NCI-H2107 (cell line): ENCODE measurements at regions not wholly inside any gene's neighbourhood (a gene's known extent, or its start where the extent isn't known, plus 50 kb on each side); places are given as distances from the start of the nearest gene placed in this dataset.
"Not testable (repeated sequence)": the region's sequence is repeated elsewhere in the genome, so short reads cannot be mapped to it uniquely, and the experiment has no call there.

Experiments
- DNase-seq: peaks from one replicate; lab custom pipeline; 2025; lab: John Stamatoyannopoulos, UW

DNA sequence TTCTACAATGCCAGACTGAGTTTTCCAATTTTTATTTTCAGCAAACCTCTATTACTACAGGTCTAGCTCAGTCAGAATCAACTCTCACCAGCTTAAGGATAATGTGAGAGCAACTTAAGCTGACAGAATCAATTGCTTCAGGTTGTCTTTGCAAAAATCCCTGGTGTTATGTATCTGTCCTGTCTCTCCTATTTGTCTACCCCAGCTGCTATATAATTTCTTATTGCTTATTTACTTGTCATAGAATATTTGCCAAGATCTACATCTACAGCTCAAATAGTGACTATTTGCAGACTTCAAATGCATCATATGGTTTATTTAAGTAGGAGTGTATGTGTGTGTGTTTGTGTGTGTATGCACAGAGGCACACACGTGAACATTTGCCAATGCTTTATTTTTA lies 54.1 kb downstream of the FOXG1 start:
- no peak for DNase-seq

- DNase-seq, result no peak
Measured at GRCh38 chr14:28821993-28822392, 55.4 kb downstream of the FOXG1 start.

DNA sequence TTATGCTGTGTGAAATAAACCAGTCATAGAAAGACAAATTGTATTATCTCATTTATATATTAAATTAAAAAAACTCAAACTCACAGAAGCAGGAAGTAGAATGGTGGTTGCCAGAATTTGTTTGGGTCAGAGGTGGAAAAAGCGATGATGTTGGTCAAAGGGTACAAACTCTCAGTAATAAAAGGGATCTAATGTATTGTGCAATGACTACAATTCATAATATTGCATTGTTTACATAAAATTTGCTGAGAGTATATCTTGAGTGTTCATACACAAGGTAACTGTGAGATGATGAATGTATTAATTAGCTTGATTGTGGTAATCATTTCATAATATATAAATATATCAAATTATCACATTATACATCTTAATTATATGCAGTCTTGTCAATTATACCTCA lies 56.7 kb downstream of the FOXG1 start:
- DNase-seq, result no peak

DNA sequence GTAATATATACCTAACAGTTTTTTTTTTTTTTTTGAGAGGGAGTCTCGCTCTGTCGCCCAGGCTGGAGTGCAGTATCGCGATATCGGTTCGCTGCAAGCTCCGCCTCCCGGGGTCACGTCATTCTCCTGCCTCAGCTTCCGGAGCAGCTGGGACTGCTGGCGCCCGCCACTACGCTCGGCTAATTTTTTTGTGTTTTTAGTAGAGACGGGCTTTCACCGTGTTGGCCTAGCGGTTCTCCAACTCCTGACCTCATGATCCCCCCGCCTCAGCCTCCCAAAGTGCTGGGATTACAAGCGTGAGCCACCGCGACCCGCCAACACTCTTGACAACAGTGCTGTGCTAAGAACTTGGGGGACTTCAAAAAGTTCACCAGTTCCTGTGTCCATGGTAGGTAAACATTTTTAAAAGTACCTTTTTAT lies 63.5 kb downstream of the FOXG1 start:
- no peak for DNase-seq

DNA sequence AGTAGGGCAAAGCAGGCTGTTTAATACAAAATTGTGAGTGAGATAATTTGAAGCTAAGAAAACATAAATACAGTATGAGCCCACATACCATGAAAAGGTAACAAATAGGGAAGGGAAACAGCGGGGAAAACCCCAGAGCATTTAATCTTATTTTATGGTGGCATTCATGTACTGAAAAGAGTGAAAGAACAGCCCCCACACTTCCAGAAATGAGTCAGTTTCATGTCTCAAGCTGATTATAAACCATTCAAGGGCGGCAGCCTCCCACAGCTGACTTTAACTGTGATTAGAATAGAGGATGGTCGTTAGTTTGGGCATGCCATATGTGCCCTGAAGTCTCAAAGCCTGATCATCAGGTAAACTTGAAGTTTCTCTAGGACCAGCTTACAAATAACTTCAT lies 64.5 kb downstream of the FOXG1 start:
- DNase-seq, result no peak

DNA sequence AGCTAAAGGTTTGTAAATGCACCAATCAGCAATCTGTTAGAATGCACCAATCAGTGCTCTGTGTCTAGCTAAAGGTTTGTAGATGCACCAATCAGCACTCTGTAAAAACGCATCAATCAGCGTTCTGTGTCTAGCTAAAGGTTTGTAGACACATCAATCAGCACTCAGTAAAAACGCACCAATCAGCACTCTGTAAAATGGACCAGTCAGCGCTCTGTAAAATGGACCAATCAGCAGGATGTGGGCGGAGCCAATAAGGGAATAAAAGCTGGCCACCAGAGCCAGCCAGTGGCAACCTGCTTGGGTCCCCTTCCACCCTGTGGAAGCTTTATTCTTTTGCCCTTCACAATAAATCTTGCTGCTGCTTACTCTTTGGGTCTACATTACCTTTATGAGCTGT lies 76.0 kb downstream of the FOXG1 start:
- DNase-seq, result not testable (repeated sequence)

GRCh38 chr14:28867571-28867970 lies 101.0 kb downstream of the FOXG1 start:
- DNase-seq, result no peak

DNA sequence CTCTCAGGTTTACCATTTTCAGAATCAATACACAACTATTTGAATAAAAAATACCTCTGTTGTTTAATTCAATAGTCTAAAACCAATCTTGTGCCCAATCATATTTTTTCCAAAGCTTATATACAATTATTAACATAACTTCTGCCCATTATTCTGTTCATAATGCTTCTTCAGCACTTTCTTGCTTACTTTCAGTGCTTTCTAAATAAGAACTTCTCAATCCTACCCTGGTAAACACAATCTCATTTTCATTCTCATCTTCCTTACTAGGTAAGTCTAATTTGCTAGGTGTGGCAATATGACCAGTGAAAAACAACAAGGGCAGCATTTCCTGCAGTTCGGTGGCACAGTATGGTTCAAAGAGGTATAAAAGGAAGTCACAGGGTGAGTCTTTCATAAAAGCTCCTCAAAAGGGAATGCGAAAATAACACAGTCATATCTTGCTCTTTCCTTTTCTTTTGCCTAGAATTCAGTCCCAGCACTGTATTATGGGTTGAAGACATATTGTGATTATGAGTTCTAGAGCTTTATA lies 103.5 kb downstream of the FOXG1 start:
- DNase-seq, result no peak

- peak; percentile 94 for DNase-seq
Measured at GRCh38 chr14:28875934-28876571, 109.5 kb downstream of the FOXG1 start.

- peak; percentile 94 for DNase-seq
Measured at GRCh38 chr14:28876572-28876945, 110.0 kb downstream of the FOXG1 start.

DNA sequence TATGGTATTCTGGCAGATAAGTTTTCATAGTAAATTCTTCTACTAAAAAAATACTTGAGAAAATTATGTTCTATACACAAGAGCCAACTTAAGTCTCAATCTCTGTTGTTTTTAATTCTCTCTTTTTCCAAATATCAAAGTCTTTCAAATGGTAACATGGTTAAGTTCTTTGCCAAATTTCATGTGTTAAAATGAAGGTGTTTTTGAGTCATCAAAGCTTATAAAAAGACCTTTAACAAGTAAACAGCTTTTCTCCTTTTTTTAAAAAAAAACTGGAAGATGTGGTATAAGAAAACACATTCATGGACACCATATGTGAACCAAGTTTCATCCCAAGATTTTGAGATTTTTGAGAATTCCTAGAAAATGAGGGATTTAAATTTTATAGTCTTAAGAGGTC lies 111.3 kb downstream of the FOXG1 start:
- DNase-seq, result no peak

DNA sequence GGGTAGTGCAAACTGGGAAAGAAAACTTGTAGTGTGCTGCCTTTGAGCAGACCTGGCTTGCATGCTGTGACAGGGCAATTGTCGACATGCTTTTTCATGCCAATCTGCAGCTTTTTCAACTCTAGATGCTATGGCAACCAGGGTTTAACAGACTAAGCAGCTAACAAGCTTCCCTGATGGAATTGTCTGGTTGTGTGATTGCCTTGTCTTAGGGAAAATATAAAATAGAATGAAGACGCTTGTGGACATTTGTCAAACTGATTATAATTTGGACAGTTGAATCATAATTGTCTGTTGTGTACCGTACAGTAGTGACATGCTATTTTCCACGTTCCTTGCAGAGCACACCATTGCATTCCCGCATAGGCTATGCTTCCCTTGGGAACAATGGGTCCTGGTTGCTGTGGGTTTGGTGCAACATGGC lies 113.0 kb downstream of the FOXG1 start:
- DNase-seq, result peak; percentile 33

GRCh38 chr14:28886940-28887339 lies 120.4 kb downstream of the FOXG1 start:
- no peak for DNase-seq

GRCh38 chr14:28895389-28895788 lies 128.8 kb downstream of the FOXG1 start:
- DNase-seq, result no peak

DNA sequence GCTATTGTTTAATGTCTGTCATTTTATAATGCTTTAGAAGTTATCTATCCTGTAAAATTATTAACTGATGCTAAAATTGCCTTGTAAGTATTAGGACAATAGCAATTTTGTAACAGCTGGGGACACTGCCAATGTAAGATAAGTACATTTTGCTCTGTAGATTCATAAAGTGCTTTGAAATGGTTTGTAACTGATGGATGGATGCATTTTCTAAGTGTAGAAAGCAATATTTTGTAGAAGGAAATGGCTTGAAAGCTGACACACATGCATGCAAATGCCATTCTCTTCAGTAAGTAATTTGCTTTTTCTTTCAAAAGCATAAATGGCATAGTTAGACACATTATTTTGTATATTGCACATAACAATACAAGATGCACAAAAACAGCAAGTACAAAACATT lies 129.8 kb downstream of the FOXG1 start:
- no peak for DNase-seq

DNA sequence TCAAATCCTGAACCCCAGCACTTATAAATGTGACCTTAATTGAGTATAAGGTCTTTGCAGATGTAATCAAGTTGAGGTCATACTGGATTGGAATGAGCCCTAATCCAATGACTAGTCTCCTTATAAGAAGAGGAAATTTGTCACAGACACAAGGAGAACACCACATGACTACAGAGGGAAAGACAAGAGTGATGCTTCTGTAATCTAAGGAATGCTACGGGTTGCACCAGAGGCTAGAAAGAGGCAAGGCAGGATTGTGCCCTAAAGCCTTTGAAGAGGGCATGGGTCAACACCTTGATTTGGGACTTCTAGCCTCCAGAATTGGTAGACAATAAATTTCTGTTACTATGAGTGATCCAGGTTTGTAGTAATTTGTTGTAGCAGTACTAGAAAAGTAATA lies 135.0 kb downstream of the FOXG1 start:
- no peak for DNase-seq

- DNase-seq, result no peak
Measured at GRCh38 chr14:28902930-28903329, 136.3 kb downstream of the FOXG1 start.

DNA sequence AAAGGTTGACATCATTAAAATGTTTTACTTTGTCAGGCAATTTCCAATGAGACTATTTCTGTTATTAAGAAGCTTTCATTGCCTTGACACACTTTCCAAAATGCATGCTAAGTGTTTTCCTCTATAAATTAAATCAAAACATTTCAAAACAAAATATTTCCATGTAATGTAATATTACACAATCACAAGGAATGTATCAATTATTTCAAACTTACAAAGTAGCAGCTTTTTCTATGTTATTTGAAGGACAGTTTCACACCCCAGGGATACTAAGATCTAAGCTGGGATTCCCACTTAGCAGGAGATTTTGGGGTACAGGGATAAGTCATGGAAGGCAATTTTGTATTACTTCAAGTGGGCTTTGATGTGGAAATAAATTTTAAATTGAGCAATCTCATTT lies 144.9 kb downstream of the FOXG1 start:
- DNase-seq, result no peak

GRCh38 chr14:28913056-28913455 lies 146.5 kb downstream of the FOXG1 start:
- no peak for DNase-seq

DNA sequence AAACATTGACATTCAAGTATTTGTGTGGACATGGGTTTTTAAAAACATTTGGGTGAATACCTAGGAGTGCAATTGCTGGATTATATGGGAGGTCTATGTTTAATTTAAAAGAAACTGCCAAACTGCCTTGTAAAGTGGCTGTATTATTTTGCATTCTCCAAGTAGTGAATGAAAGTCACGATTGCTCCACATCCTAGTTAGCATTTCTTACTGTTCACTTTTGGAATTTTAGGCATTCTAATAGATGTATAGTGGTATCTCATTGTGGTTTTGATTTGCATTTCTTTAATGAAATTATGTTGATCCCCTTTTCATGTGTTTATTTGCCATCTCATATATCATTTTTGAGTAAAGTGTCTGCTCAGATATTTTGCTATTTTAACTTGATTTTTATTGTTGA lies 159.5 kb downstream of the FOXG1 start:
- no peak for DNase-seq

- DNase-seq, result no peak
Measured at GRCh38 chr14:28931999-28932398, 165.4 kb downstream of the FOXG1 start.

GRCh38 chr14:28936601-28937000 lies 170.0 kb downstream of the FOXG1 start:
- DNase-seq, result no peak

GRCh38 chr14:28941758-28942157 lies 175.2 kb downstream of the FOXG1 start:
- DNase-seq, result no peak

DNA sequence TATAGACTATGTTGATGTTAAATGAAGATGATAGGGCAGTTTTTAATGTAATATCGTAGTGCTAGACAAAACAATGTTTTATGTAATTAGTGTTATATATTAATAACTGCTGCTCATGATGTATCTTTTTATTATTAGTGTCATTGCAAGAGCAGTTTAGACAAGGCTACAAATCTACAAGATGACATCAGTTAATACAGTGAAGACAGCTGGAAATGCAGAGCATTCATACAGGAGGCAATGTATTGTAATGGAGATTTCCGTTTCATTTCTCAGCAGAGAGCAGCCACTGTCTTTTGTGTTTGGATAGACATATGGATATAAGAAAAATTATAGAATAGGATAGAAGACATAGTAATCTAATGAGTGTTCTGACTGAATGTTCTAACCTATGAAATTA lies 178.0 kb downstream of the FOXG1 start:
- no peak for DNase-seq
